GM19043 (cell line): ENCODE measurements at regions not wholly inside any gene's neighbourhood (a gene's known extent, or its start where the extent isn't known, plus 50 kb on each side); places are given as distances from the start of the nearest gene placed in this dataset.
"Not testable (repeated sequence)": the region's sequence is repeated elsewhere in the genome, so short reads cannot be mapped to it uniquely, and the experiment has no call there.

Experiments used
- ATAC-seq: cut with Tn5 transposase; IDR thresholded peaks from one replicate; pipeline ENCODE4 v1.9.1; 2021; ENCODE audit warnings: low read depth; ENCODE audit not compliant: unreplicated experiment

- no peak for ATAC-seq
Measured at GRCh38 chr4:126595643-126596042, 1037.1 kb upstream of the INTU start.

DNA sequence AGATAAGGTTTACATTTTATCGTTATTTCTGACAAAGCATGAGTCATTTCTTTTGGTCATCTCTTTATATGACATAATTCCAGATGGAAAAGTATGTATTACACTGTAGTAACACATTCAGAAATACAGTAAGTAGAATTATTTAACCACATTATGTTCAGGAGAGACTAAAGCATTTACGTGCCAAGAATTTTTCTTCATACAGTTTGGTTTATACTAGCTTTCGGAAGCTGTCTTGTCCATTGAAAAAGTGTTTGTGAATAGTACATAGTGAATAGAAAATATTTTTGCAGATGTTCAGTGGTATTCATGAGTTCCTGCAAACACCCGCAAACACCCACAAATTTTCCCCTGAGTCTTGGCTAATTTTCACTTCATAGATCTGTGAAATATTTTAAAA, 1033.0 kb upstream of the INTU start:
- ATAC-seq: no peak

- ATAC-seq: no peak
Measured at GRCh38 chr4:126603210-126603609, 1029.5 kb upstream of the INTU start.

- ATAC-seq: no peak
Measured at GRCh38 chr4:126603825-126604224, 1028.9 kb upstream of the INTU start.

GRCh38 chr4:126604268-126604867, 1028.4 kb upstream of the INTU start:
- ATAC-seq: no peak

DNA sequence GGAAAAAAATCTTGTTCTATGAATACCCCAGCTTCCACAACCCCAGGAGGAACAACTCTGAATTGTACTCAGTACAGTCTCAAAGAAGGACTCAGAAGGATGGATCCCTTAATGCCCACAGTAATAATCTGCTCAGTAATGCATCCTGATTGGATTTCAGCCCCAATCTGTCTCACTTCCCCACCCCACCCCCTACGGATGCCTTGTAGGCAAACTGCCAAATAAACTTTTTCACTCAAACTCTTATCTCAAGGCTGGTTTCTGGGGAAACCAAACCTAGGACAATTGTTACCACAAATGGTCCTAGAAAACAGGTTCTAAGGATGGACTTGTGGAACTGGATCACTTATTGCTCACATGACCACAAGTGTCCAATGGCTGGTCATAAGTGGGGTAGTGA, 1021.8 kb upstream of the INTU start:
- ATAC-seq: no peak

DNA sequence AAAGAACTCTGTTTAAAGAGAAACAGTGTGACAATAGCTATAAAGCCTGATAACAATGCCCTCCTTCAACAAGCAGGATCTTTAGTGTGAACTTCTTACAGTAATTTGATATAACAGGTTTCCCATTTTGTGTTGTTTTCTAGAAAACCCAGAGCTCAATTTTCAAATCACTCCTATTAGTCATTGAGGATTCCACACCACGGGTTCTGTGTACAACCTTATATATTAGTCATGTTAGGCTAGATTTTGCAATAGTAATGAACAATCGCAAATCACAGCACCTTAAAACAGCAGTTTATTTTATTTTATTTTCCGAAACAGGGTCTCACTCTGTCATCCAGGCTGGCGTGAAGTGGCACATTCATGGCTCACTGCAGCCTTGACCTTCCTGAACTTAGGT, 1020.9 kb upstream of the INTU start:
- no peak for ATAC-seq

- no peak for ATAC-seq
Measured at GRCh38 chr4:126614356-126614855, 1018.4 kb upstream of the INTU start.

DNA sequence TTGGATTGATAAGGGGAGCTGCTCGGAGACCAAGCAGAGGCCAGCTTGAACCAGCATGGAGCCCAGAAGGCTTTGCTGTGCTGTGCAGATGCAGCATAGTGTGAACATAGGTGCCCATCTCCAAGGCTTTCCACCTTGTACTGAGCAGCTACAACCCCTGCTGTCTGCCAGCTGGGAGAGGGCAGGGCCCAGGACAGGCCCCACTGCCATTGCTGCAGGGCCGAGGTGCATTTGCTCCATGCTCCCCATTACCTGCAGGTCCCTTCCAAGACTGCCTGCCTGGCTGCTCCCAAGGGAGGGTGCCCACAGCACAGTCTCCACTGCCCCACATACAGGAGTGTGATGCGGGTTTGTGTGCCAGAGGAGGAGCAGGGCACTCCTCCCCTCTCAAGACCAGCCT, 1016.0 kb upstream of the INTU start:
- no peak for ATAC-seq

- ATAC-seq: no peak
Measured at GRCh38 chr4:126627255-126627654, 1005.5 kb upstream of the INTU start.

DNA sequence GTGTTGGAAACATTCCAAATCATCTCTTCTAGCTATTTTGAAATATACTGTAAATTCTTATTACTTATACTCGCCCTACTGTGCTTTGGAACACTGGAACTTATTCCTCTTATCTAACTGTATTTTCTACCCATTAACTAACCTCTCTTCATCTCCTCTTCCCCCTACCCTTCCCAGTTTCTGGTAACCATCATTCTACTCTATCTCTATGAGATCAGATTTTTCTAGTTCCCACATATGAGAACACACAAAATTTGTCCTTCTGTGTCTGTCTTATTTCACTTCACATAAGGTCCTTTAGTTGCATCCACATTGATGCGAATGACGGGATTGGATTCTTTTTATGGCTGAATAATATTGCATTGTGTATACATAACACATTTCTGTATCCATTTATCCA, 1003.8 kb upstream of the INTU start:
- ATAC-seq: no peak

GRCh38 chr4:126630230-126630629, 1002.5 kb upstream of the INTU start:
- ATAC-seq: no peak

- no peak for ATAC-seq
Measured at GRCh38 chr4:126633306-126633705, 999.5 kb upstream of the INTU start.

GRCh38 chr4:126637706-126638105, 995.1 kb upstream of the INTU start:
- ATAC-seq: no peak

DNA sequence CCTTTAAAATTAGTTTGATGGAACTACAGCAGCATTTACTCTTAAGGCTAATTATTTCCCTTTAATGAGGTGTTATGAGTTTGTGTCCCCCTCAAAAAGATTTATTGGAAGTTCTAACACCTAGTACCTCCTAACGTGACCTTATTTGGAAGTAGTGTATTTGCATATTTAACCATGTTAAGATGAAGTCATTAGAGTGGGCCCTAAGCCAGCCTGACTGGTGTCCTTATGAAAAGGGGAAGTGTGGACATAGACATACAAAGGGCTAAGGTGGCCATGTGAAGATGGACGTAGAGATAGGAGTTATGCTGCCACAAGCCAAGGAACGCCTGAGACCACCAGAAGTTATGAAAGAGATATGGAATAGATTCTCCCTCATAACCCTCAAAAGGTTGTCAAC, 985.4 kb upstream of the INTU start:
- ATAC-seq: no peak

GRCh38 chr4:126647756-126648397, 984.9 kb upstream of the INTU start:
- no peak for ATAC-seq

GRCh38 chr4:126658411-126658810, 974.3 kb upstream of the INTU start:
- no peak for ATAC-seq

- ATAC-seq: no peak
Measured at GRCh38 chr4:126661194-126661593, 971.6 kb upstream of the INTU start.

- no peak for ATAC-seq
Measured at GRCh38 chr4:126664839-126665238, 967.9 kb upstream of the INTU start.

DNA sequence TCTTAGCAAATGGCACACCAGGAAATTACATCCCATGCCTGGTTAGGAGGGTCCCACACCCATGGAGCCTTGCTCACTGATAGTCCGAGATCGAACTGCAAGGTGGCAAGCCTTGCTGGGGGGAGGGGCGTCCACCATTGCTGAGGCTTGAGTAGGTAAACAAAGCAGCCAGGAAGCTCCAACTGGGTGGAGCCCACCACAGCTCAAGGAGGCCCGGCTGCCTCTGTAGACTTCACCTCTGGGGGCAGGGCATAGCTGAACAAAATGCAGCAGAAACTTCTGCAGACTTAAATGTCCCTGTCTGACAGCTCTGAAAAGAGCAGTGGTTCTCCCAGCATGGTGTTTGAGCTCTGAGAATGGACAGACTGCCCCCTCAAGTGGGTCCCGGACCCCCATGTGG, 962.7 kb upstream of the INTU start:
- ATAC-seq: not testable (repeated sequence)

DNA sequence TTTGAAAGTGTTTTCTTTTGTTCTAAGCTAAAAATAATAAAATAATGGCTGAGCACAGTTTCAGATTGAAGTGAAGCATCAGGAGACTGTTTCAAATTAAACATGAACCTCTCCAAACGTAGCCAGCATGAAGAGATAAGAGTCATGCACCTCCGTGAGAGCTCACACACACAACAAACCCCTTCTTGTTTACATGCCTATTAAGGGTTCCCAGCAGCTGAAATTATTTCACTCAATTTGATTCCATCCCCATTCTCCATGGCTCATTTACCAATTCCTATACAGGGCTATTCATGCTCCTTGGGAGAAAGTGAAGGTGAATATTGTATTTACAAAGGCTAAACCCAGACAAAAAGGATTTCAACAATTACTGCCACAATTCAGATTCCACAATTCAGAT, 954.1 kb upstream of the INTU start:
- no peak for ATAC-seq

GRCh38 chr4:126679303-126679702, 953.5 kb upstream of the INTU start:
- ATAC-seq: no peak
